Sigmoid colon (tissue), 4 donors: ENCODE measurements at regions not wholly inside any gene's neighbourhood (a gene's known extent, or its start where the extent isn't known, plus 50 kb on each side); places are given as distances from the start of the nearest gene placed in this dataset.

Experiments used
- POLR2A ChIP-seq, 2 donors: fragments of 450-650 bp; IDR thresholded peaks; one replicate each; pipeline ENCODE4 v1.6.1; 2016; ENCODE audit warnings: antibody characterized with exemption in 2 of 2, mild to moderate bottlenecking in 2 of 2, moderate library complexity in 2 of 2
- POLR2AphosphoS5 ChIP-seq, 4 donors: sonication (generic); formaldehyde crosslinking; IDR thresholded peaks; one replicate each; pipeline ENCODE4 v1.6.1; 2017; ENCODE audit warnings: antibody characterized with exemption in 4 of 4
- TF ChIP-seq, protein P1 (sequence below), 4 experiments: fragments of 450-650 bp in 3 of 4; fragments of 200-600 bp in 1 of 4; IDR thresholded peaks; one replicate each; pipeline ENCODE4 v1.5.1; 2016 to 2019; ENCODE audit warnings: antibody characterized with exemption in 4 of 4, mild to moderate bottlenecking in 3 of 4, moderate library complexity in 2 of 4

DNA sequence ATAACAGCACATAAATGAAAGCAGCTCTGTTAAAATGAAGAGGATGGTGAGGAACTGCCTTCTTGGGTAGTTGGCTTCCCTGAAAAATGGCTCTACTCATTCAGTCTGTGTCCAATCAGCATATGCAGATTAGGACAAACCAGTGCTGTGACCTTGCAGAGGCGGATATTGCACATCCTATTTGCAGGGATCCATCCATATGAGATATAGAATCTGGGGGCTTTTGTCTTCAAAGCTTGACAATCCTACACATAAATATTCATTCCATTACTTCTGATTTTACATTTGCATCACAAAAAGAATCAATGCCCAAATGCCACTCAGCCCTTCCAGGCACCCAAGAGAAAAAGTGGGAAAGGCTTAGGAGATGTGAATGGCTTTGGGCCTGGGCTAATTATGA is 383.7 kb downstream of the EMP1 start:
- TF ChIP-seq, protein P1, sequence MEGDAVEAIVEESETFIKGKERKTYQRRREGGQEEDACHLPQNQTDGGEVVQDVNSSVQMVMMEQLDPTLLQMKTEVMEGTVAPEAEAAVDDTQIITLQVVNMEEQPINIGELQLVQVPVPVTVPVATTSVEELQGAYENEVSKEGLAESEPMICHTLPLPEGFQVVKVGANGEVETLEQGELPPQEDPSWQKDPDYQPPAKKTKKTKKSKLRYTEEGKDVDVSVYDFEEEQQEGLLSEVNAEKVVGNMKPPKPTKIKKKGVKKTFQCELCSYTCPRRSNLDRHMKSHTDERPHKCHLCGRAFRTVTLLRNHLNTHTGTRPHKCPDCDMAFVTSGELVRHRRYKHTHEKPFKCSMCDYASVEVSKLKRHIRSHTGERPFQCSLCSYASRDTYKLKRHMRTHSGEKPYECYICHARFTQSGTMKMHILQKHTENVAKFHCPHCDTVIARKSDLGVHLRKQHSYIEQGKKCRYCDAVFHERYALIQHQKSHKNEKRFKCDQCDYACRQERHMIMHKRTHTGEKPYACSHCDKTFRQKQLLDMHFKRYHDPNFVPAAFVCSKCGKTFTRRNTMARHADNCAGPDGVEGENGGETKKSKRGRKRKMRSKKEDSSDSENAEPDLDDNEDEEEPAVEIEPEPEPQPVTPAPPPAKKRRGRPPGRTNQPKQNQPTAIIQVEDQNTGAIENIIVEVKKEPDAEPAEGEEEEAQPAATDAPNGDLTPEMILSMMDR (IDR thresholded peaks at IDR 0.05) = no peak
- TF ChIP-seq POLR2AphosphoS5 (IDR thresholded peaks at IDR 0.05) (no peak), POLR2A (IDR thresholded peaks at IDR 0.05) (no peak)
